GM19043 (cell line): ENCODE measurements at regions not wholly inside any gene's neighbourhood (a gene's known extent, or its start where the extent isn't known, plus 50 kb on each side); places are given as distances from the start of the nearest gene placed in this dataset.

Experiments used
- ATAC-seq: cut with Tn5 transposase; IDR thresholded peaks from one replicate; pipeline ENCODE4 v1.9.1; 2021; ENCODE audit warnings: low read depth; ENCODE audit not compliant: unreplicated experiment

GRCh38 chr4:33255094-33255493, 2534.9 kb downstream of the PCDH7 start:
- ATAC-seq: no peak

- ATAC-seq: no peak
Measured at GRCh38 chr4:33255507-33255906, 2535.3 kb downstream of the PCDH7 start.

- ATAC-seq: no peak
Measured at GRCh38 chr4:33262824-33263223, 2542.7 kb downstream of the PCDH7 start.

GRCh38 chr4:33268776-33269175, 2548.6 kb downstream of the PCDH7 start:
- ATAC-seq: no peak

GRCh38 chr4:33270403-33270802, 2550.2 kb downstream of the PCDH7 start:
- ATAC-seq: no peak

- no peak for ATAC-seq
Measured at GRCh38 chr4:33272722-33273121, 2552.6 kb downstream of the PCDH7 start.

GRCh38 chr4:33283818-33284217, 2563.6 kb downstream of the PCDH7 start:
- ATAC-seq: no peak

GRCh38 chr4:33296876-33297455, 2576.8 kb downstream of the PCDH7 start:
- no peak for ATAC-seq

GRCh38 chr4:33302321-33302720, 2582.2 kb downstream of the PCDH7 start:
- no peak for ATAC-seq

GRCh38 chr4:33306131-33306530, 2586.0 kb downstream of the PCDH7 start:
- ATAC-seq: no peak

GRCh38 chr4:33316033-33316432, 2595.9 kb downstream of the PCDH7 start:
- ATAC-seq: no peak

- no peak for ATAC-seq
Measured at GRCh38 chr4:33316578-33316977, 2596.4 kb downstream of the PCDH7 start.

- ATAC-seq: no peak
Measured at GRCh38 chr4:33323393-33323792, 2603.2 kb downstream of the PCDH7 start.

- ATAC-seq: no peak
Measured at GRCh38 chr4:33334416-33334815, 2614.2 kb downstream of the PCDH7 start.

GRCh38 chr4:33339762-33340161, 2619.6 kb downstream of the PCDH7 start:
- ATAC-seq: no peak

- ATAC-seq: no peak
Measured at GRCh38 chr4:33340168-33340567, 2620.0 kb downstream of the PCDH7 start.

GRCh38 chr4:33349376-33349775, 2629.2 kb downstream of the PCDH7 start:
- ATAC-seq: no peak

- ATAC-seq: no peak
Measured at GRCh38 chr4:33357121-33357520, 2637.0 kb downstream of the PCDH7 start.

GRCh38 chr4:33369446-33369845, 2649.3 kb downstream of the PCDH7 start:
- ATAC-seq: no peak

- ATAC-seq: no peak
Measured at GRCh38 chr4:33381816-33382215, 2661.6 kb downstream of the PCDH7 start.

- no peak for ATAC-seq
Measured at GRCh38 chr4:33386764-33387163, 2666.6 kb downstream of the PCDH7 start.

GRCh38 chr4:33390976-33391375, 2670.8 kb downstream of the PCDH7 start:
- ATAC-seq: no peak
